ENCODE measurements at regions not wholly inside any gene's neighbourhood (a gene's known extent, or its start where the extent isn't known, plus 50 kb on each side); places are given as distances from the start of the nearest gene placed in this dataset.

DNA sequence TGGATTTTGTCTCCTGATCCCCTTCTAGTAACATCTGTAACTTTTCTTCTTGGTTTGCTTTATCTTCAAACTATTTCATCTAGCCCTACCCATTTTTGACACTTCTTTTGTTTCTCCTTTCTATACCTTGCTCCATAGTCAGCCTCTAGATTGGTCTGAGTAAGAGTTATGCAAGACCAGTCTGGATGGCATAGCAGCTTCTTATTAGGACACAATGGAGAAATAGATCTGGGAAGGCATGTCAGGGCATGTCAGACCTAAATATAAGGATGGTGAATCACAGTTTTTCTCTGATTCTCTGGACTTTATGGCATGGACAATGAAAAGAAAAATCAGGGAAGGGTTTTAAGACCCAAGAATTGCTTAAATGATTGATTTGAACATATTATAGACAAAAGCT lies 452.5 kb downstream of the RAP2B start:
- no peak for DNase-seq (ENCODE audit: low read depth, low spot score)
- H3K9me3 ChIP-seq (replicated peaks; ENCODE audit: control insufficient read depth, insufficient read depth, low read length), result no peaks in the 10 kb centered on the region
- ATAC-seq, result no peak
- no peak overlapping the region for H2AFZ ChIP-seq (ENCODE audit: control insufficient read depth, low read depth, low read length)
- no peak overlapping the region for H3K4me3 ChIP-seq
- RAD21 ChIA-PET (ENCODE audit: unreplicated experiment), result no interaction called here
- in situ Hi-C loops (cut with MboI), result no loop called here
- H3K36me3 ChIP-seq (ENCODE audit: control insufficient read depth in 2 of 2, insufficient read depth in 2 of 2, low read length in 1 of 2), result no peaks in the 10 kb centered on the region
- intact Hi-C loops (cut with micrococcal nuclease; ENCODE audit: unreplicated experiment), result no loop called here
- SMC1A ChIA-PET (ENCODE audit: uncharacterized antibody, unreplicated experiment), result no interaction called here
- H3K9ac ChIP-seq (ENCODE audit: control insufficient read depth, insufficient read depth, low read length), result no peak overlapping the region
- no peak for FAIRE-seq
- TF ChIP-seq ZZZ3 (IDR thresholded peaks at IDR 0.05; ENCODE audit: control insufficient read depth, insufficient read length, low read depth) (no peak), RUNX3 (IDR thresholded peaks at IDR 0.05; ENCODE audit: low read length) (no peak), TAF1 (IDR thresholded peaks at IDR 0.05; ENCODE audit: borderline replicate concordance, low read depth, low read length) (no peak), MTA2 (IDR thresholded peaks at IDR 0.05; ENCODE audit: low read depth) (no peak)
- TF ChIP-seq, protein P1, sequence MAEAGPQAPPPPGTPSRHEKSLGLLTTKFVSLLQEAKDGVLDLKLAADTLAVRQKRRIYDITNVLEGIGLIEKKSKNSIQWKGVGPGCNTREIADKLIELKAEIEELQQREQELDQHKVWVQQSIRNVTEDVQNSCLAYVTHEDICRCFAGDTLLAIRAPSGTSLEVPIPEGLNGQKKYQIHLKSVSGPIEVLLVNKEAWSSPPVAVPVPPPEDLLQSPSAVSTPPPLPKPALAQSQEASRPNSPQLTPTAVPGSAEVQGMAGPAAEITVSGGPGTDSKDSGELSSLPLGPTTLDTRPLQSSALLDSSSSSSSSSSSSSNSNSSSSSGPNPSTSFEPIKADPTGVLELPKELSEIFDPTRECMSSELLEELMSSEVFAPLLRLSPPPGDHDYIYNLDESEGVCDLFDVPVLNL (IDR thresholded peaks at IDR 0.05; ENCODE audit: low read depth, low read length), result no peak
- CTCF ChIA-PET, result no interaction called here
- no peaks in the 10 kb centered on the region for H4K20me1 ChIP-seq (ENCODE audit: control insufficient read depth, insufficient read depth)
- POLR2A ChIA-PET, result no interaction called here
- H3K27ac ChIP-seq (ENCODE audit: control insufficient read depth, insufficient read depth), result no peak overlapping the region
- H3K4me2 ChIP-seq (ENCODE audit: control insufficient read depth, insufficient read depth), result no peak overlapping the region
- H3K4me1 ChIP-seq (ENCODE audit: control insufficient read depth, insufficient read depth, low read length), result no peaks in the 10 kb centered on the region
- H3K79me2 ChIP-seq (ENCODE audit: control insufficient read depth, insufficient read depth, low read length), result no peaks in the 10 kb centered on the region
- no TSS peak for BruUV-seq (replicated peaks)
- H3K27me3 ChIP-seq (replicated peaks in 1 of 2; ENCODE audit: control insufficient read depth in 2 of 2, insufficient read depth in 2 of 2, low read length in 1 of 2), result no peaks in the 10 kb centered on the region

DNA sequence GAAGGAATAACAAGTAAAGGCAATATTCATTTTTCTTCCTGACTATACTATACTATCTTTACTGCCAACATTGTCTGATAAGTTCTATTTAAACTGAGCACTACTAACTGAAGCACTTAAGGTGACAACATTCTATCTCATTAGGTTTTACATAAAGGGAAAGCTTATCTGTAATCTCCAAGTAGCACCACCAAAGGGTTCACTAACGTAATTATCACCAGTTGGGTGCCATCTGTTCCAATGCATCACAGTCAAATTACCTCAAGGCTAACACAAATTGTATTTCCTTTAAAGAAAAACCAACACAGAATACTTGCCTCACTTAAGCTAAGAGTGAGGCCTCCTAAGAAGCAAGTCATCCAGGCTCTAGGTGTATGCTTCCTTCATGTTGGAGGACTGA lies 453.8 kb downstream of the RAP2B start:
- POLR2A ChIA-PET, result no interaction called here
- TF ChIP-seq CBX5 (IDR thresholded peaks at IDR 0.05; ENCODE audit: low read depth) (no peak), TCF12 (IDR thresholded peaks at IDR 0.05; ENCODE audit: low read depth, low read length) (no peak), STAT1 (conservative IDR thresholded peaks at IDR 0.05) (no peak), RCOR1 (conservative IDR thresholded peaks at IDR 0.05; ENCODE audit: low read depth, low read length) (no peak), EGR1 (IDR thresholded peaks at IDR 0.05; ENCODE audit: borderline replicate concordance in 1 of 2, low read depth in 2 of 2, low read length in 2 of 2) (no peak), EP300 (IDR thresholded peaks at IDR 0.05; ENCODE audit: borderline replicate concordance in 1 of 2, control insufficient read depth in 1 of 2, low read depth in 2 of 2, low read length in 2 of 2) (no peak), GABPA (IDR thresholded peaks at IDR 0.05; ENCODE audit: low read depth) (no peak), GATAD2B (conservative IDR thresholded peaks at IDR 0.05; ENCODE audit: low read depth) (no peak), ZNF217 (IDR thresholded peaks at IDR 0.05) (no peak), JUND (IDR thresholded peaks at IDR 0.05; ENCODE audit: low read depth, low read length) (no peak), MXI1 (IDR thresholded peaks at IDR 0.05; ENCODE audit: low read depth, low read length) (no peak), NBN (IDR thresholded peaks at IDR 0.05) (no peak), HDAC6 (IDR thresholded peaks at IDR 0.05; ENCODE audit: unreplicated experiment) (no peak)
- TF ChIP-seq, protein P2, sequence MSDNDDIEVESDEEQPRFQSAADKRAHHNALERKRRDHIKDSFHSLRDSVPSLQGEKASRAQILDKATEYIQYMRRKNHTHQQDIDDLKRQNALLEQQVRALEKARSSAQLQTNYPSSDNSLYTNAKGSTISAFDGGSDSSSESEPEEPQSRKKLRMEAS (IDR thresholded peaks at IDR 0.05; ENCODE audit: low read depth, low read length), result no peak
- TF ChIP-seq, protein P3, sequence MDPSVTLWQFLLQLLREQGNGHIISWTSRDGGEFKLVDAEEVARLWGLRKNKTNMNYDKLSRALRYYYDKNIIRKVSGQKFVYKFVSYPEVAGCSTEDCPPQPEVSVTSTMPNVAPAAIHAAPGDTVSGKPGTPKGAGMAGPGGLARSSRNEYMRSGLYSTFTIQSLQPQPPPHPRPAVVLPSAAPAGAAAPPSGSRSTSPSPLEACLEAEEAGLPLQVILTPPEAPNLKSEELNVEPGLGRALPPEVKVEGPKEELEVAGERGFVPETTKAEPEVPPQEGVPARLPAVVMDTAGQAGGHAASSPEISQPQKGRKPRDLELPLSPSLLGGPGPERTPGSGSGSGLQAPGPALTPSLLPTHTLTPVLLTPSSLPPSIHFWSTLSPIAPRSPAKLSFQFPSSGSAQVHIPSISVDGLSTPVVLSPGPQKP (IDR thresholded peaks at IDR 0.05; ENCODE audit: low read depth, low read length), result no peak
- CTCF ChIA-PET, result no interaction called here
- Histone ChIP-seq H3K9me3 (replicated peaks; ENCODE audit: control insufficient read depth, insufficient read depth, low read length) (no peaks in the 10 kb centered on the region), H3K4me1 (ENCODE audit: control insufficient read depth, insufficient read depth, low read length) (no peaks in the 10 kb centered on the region), H3K27ac (ENCODE audit: control insufficient read depth, insufficient read depth) (no peak overlapping the region), H3K4me2 (ENCODE audit: control insufficient read depth, insufficient read depth) (no peak overlapping the region), H3K9ac (ENCODE audit: control insufficient read depth, insufficient read depth, low read length) (no peak overlapping the region), H3K27me3 (replicated peaks in 1 of 2; ENCODE audit: control insufficient read depth in 2 of 2, insufficient read depth in 2 of 2, low read length in 1 of 2) (no peaks in the 10 kb centered on the region), H3K79me2 (ENCODE audit: control insufficient read depth, insufficient read depth, low read length) (no peaks in the 10 kb centered on the region), H3K36me3 (ENCODE audit: control insufficient read depth in 2 of 2, insufficient read depth in 2 of 2, low read length in 1 of 2) (no peaks in the 10 kb centered on the region), H4K20me1 (ENCODE audit: control insufficient read depth, insufficient read depth) (no peaks in the 10 kb centered on the region), H2AFZ (ENCODE audit: control insufficient read depth, low read depth, low read length) (no peak overlapping the region), H3K4me3 (no peak overlapping the region)
- no peak for DNase-seq (ENCODE audit: low read depth, low spot score)
- SMC1A ChIA-PET (ENCODE audit: uncharacterized antibody, unreplicated experiment), result no interaction called here
- in situ Hi-C loops (cut with MboI) (no loop called here), intact Hi-C loops (cut with micrococcal nuclease; ENCODE audit: unreplicated experiment) (no loop called here)
- FAIRE-seq, result no peak
- no TSS peak for BruUV-seq (replicated peaks)
- WGBS (ENCODE audit: insufficient coverage, insufficient replicate concordance, low lambda C conversion rate, missing lambda C conversion rate), result 69% methylated on average over 1 of the region's 1 CpG
- RAD21 ChIA-PET (ENCODE audit: unreplicated experiment), result no interaction called here
- no peak for ATAC-seq

Measured in GM12878 (cell line).